Inflammatory macrophage treated with lipopolysaccharide for 1 hour (primary cell): ENCODE measurements at regions not wholly inside any gene's neighbourhood (a gene's known extent, or its start where the extent isn't known, plus 50 kb on each side); places are given as distances from the start of the nearest gene placed in this dataset.
"Not testable (repeated sequence)": the region's sequence is repeated elsewhere in the genome, so short reads cannot be mapped to it uniquely, and the experiment has no call there.

Experiments used
- DNase-seq, 2 donors: peaks; one replicate each; pipeline ENCODE4 v3.0.0-alpha.2; 2020 to 2022

DNA sequence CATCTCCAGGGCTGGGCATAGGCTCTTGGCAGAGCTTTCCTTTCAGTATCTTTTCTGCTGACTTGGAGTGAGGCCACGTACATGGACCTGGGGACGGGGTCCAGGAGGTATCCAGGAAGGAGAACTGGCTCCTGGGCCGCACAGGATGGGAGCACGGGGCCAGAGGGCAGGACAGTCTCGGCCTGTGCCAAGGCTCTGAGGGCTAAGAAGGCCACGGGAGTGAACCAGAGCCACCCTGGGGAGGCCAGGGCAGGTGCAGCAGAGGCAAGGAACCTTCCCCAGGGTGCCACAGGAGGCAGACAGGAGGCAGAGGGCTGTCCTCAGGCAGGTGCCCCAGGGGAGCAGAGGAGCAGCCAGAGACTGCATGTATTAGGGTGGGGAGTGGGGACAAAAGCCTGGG is 50.3 kb downstream of the PLXNA1 start:
- no peak for DNase-seq

DNA sequence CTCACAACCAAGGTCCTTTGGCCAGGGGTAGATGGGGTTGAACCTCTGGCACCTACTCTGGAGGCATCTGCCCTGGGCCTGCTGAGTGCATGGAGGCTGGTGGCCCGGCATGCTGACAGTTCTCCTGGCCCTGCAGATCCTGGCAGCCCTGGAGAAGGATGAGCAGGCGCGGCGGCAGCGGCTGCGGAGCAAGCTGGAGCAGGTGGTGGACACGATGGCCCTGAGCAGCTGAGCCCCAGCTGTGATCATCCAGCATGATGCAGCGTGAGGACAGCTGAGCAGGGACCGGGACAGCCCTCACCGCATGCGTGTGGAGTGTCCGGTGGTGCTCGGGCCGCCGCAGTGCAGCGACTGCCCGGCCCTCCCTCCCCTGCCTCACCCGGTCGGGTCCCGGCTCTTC is 50.9 kb downstream of the PLXNA1 start:
- DNase-seq: no peak

DNA sequence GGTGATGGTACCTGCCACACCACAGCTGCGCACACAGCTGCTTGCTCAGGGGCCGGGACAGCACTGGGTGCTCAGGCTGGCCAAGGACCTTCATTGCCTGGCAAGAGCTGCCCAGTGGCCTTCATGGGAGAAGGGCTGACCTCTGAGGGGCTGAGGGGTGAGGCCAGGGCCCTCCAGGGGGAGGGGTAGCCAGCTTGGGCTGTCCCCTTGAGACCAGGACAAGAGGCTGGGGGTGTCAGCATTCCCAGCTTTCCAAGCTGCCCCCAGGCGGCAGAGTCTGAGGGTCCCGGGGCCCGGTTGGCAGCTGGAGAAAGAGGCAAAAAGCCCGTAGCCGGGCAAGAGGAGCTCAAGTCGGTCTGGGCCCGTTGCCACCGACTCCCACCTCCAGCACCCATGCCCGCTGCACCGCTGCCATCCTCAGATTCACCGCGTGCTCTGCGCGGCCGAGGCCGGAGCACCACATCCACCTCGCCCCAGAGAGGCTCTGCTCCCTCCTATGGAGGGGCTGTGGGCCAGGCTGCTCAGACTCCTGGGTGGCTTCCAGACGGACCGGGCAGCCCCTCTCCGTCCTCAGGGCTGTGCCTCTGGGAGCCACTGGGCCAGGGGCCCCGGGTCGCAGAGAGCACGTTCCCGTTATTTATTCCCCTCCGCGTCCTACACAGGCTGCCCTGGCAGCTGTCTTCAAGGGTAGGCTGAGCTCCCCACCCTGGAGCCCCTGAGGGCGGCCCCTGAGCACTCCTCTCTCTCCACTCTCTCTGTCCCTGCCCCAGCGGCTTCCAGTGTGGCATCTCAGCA is 51.5 kb downstream of the PLXNA1 start:
- no peak for DNase-seq

DNA sequence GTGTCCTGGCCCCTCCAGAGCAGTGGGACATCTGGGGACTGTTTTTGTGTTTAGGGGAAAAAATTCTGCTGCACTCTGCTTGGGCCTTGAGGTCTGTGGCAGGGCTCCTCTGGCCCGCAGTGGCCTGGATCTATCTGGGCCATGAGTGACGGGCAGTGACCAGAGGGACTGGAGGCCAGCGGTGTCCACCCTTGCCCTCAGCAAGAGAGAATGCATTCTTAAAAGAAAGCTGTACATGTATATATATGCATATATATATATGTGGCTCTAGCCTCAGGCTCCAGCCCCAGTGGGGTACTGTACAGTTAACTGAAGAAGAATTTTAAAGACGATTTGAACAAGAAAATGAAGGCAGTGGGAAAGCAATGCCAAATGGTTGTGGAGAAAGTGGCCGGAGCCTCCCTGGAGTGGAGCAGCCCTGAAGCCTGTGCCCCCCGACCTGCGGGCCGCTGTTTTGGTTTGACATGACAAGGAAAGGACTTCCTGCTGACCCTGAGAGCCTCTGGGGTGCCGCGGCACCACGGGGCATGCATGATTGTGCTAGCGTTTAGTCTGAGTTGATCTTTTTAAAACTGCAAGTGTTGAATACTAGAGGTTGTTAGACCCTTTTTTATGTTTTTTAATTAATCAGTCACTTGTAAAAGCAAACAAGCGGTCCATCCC is 52.2 kb downstream of the PLXNA1 start:
- no peak for DNase-seq

DNA sequence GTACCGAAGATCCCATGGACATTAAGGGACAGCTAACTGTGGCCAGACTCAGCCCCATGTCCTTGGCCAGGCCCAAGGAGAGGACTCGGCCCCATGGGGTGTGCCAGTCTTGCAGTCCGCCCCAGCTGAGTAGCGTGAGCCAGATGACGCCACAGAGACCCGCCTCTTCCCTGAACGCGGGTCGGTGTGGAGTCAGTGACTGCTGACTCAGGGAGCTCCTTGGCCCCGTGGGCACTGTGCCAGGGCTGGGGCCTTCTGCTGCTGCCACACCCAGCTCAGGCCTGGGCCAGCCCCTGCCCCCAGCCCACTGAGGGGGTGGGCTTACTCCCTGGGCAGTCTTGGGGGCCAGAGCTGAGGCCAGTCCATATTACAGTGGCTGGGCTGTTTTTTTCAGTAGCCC is 52.8 kb downstream of the PLXNA1 start:
- DNase-seq: peak; percentile 88 to 89

DNA sequence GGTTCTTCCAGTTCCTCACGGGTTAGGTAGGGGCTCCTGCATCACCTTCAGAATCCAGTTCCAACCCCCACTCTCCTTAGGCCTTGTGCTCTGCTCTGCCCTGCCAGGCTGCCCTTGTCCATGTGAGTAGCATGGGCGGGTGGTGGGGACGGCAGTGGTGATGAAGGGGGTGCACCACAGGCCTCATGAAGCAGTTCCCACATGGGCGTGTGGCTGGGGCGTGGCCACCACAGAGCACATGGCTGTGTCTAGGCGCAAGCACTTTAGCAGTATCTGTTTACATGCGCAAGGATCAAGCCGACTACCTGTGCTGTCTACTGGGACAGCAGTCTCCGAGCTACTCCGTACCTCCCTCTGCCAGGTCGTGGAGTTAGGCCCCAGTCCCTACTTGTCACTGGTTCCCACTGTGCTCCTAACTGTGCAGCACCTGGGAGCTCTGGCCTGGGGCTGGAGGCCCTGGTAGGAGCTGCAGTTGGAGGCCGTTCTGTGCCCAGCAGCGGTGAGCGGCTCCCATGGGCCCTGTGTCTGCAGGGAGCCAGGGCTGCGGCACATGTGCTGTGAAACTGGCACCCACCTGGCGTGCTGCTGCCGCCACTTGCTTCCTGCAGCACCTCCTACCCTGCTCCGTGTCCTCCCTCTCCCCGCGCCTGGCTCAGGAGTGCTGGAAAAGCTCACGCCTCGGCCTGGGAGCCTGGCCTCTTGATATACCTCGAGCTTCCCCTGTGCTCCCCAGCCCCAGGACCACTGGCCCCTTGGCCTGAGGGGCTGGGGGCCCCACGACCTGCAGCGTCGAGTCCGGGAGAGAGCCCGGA is 53.5 kb downstream of the PLXNA1 start:
- DNase-seq: no peak

DNA sequence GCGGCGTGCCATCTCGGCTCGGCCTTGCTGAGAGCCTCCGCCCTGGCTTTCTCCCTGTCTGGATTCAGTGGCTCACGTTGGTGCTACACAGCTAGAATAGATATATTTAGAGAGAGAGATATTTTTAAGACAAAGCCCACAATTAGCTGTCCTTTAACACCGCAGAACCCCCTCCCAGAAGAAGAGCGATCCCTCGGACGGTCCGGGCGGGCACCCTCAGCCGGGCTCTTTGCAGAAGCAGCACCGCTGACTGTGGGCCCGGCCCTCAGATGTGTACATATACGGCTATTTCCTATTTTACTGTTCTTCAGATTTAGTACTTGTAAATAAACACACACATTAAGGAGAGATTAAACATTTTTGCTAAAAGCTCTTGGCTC is 54.1 kb downstream of the PLXNA1 start:
- no peak for DNase-seq

DNA sequence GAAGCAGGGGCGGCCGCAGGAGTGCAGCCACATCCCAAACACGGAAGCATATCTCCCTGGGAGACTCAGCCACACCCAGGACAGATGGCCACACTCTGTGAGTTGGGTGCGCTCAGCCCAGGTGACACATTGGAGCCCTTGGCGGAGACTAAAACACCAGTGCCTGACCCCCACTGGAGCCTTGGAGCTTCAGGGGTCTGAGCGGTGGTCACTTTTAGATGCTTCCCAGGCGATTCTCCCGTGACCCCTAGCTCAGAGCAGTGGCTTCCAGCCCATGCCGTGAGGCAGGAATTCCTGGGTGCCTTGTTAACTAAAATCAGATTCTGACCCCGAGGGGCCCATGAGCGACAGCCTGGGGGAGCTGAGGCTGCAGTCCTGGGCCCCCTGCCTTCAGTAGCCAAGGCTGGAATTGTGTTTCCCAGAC is 54.5 kb downstream of the PLXNA1 start:
- no peak for DNase-seq

DNA sequence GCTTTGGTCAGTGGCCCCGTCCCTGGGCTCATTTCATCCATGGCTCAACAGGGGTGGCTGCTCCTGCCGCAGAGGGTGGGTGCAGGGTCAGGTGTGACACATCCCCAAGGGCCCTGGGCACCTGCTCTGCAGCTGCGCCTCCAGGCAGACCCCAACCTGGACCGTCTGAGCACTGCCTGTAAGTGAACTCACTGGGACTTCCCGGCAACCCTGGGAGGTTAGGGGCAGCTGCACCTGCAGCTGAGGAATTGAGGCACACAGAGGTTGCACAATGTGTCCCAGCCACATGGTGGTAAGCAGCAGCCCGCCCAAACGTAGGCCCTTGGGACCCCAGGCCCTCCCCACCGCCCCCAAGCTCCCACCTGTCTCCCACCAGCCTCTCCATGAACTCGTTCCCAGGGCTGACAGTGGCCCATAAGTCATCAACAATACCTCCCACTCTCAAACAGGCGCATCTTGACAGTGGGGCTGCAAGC is 55.1 kb downstream of the PLXNA1 start:
- no peak for DNase-seq

DNA sequence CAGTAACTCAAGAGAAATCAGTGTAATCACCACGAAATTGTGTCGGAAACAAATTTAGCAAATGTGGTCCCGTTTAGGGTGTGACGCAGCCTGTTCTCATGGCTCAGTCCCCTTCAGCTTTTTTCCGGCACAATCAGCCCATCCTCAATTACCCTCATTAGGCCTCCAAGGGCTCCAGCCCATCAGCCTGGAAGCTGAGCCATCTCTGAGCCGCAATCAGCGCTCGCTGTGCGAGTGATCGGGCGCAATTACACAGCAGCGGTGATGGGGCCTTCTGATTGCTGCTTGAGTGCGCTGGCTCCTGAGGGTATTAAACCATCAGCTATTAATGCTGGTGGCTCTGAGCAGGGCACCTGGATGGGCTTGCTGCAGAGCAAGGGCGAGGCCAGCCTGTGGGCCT is 55.6 kb downstream of the PLXNA1 start:
- no peak for DNase-seq

DNA sequence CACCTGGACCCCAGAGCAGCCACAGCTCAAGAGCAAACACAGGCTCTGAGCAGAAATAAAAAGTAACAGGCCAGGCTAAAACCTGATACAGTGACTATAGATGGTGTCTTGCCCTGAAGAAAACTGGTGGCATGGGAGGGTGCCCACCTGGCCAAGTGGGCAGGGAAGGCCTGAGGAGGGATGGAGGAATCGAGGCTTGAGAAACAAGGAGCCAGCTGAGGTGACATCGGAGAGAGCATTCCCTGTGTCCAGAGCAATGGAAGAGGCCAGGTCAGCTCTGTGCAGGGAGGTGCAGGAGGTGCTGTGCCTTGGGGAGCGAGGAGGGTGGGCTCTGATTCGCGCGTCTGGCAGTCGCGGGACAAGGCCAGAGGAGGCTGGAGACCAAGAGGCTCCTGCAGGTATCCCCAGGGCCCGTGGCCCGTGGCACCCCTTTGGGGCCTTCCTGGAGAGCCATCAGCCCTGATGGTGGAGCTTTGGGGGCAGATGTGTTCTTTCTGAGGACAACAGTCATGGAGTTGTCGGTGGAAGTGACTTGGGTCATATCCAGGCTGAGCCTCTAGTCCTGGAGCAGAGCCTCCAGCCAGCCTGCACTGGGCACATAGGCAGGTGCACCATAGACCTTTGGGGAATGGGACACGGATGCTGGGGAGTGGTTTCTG is 56.1 kb downstream of the PLXNA1 start:
- no peak for DNase-seq

DNA sequence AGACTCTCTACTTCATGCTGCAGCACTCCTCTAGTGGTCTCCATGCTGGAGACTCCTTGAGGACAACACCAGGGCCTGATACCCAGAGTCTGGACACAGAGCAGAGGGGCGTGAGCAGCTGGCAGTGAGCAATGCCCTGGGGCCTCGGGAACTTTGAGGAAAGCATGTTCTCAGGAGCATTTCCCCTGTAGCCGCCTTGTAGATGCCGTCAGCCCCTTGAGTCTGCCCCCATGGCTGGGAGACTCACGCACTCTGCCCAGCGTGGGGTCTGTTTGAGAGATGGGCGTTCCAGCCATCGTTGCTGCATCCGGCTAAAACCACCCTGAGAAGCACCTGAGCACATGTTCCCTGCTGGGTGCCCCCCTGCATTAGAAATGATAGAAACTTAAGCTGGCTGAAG is 56.8 kb downstream of the PLXNA1 start:
- no peak for DNase-seq

DNA sequence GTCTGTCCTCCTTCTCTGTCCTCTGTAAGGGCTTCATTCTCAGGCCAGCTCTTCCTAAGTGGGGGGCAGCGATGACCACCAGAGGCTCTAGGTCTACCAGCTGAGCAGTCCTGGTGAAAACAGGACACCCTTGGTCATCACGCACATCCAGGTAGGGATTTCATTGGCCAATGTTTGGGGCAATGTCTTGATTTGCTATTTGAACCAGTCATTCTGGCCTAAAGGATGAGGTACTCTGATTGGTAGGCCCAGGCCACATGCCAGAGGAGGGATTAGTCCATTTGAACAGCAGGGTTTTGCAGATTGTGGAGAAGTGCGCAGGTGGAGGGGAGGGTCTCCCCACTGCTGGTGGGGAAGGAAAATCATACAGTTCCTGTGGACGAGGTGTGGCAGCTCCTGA is 57.3 kb downstream of the PLXNA1 start:
- DNase-seq: no peak

DNA sequence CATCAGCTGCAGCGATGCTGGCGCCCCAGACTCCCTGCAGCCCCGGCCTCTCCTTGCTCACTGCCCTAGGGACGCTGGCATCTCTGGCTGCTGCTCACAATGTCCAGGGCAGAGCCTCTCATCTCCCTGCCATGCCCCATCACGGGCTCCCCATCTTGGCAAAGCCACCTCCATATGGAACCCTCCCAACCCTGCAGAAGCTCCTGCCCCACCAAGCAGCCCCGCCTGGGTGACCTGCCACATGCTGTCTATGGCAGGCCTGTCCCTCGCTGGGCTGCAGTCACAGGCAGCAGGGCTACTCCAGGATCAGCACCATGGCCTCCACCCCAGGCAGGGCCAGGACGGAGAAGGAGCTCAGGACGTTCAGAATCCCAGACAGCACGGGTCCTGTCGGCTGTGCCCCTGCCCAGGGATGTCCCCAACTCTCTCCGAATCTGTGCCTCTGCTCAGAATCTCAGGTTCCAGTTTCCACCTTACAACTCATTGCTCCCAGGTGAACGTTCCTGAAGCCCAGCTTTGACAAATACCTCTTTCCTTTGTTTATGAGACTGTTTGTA is 58.4 kb downstream of the PLXNA1 start:
- DNase-seq: no peak

DNA sequence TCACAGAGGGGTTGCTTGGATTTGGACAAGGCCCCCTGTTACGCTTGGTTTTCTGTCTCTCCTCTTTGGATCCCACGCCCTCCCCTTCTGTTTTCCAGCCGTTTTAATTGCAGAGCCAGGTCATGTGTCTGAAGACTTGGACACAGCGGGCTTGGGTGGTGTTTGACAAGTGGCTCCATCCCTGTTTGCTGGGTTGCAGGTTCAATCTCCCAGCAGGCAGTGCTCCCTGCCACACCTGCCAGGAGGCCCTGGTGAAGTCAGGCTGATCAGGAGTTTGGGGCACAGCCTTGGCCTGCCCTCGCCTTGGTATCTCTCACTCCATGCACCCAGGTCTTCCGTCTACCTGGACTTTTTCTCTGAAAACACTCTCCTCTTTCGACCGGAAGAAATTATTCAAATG is 59.0 kb downstream of the PLXNA1 start:
- DNase-seq: no peak

DNA sequence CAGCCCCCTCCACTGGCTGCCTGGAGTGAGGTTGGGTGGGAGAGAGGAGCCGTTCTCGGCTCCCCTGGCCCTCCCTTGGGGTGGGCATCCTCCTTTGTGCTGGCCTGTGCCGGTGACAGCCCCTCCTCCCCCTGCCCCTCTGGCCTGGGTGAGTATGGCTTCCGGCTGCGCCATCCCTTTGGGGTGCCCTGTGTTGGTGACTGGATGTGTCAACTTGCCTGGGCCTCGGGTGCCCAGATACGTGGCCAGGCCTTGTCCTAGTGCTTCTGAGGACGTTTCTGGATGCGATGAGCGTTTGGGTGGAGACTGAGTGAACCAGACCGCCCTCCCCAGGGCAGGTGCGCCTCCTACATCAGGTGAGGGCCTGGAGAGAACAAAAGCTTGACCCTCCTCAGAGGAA is 59.7 kb downstream of the PLXNA1 start:
- no peak for DNase-seq

DNA sequence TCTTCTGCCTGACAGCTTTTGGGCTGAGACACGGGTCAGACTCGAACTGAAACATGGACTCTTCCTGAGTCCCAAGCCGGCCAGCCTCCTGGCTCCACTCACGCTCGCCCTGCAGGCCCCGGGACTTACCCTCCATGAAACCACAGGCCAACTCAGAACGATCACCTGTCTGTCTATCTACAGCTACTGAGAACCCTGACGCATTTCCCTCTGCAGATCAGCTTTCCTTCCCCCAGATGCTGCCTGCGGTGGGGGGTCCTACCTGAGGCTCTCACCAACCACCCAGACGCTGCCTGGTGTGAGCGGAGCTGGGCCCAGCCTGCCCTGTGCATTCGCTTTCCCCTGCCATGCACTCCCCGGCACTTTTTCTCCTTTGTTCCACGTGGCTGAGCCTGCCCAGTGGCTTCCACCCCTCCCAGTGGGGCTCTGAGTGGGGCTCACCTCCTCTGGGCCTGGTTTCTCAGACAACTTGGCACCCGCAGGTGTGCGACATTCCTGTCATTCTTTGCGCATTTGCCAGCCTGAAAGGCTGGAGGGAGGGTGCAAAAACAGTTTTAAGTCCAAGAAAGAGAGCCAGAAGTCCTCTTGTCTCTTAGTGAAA is 60.2 kb downstream of the PLXNA1 start:
- no peak for DNase-seq

DNA sequence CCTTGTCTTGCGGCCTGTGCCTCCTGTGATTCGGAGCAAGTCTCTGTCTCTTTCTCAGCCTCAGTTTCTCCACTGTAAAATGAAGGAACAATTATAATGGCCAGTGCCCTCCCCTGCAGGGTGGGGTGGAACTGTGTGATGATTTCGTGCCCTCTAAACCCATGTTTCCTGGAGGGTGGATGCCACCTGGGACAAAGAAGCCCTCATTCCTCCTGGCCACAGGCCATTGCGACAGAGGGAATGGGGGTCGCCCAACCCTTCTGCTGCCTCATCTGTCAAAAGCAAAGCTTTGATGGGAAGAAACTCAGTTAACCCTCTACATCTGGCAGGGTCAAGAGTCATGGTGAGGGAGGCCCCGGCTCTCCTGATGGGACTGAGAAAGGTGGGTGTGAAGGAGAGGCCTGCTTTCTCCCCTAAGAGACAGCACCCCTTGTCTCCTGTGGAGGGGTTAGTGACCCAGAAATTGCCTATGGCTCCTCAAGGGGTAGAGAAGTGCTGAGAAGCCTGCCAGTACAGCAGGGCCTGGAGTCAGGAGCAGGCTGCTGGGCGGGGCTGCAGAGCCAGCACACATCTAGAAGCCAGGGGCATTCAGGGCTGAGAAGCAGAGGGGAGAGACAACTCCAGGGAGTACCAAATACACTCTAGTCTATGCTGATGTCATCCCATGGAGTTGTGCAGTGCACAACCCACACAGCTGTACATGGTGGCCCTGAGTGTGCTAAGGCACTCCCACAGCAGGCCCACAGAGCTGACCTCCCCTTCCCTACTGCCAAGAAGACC is 61.0 kb downstream of the PLXNA1 start:
- DNase-seq: no peak

DNA sequence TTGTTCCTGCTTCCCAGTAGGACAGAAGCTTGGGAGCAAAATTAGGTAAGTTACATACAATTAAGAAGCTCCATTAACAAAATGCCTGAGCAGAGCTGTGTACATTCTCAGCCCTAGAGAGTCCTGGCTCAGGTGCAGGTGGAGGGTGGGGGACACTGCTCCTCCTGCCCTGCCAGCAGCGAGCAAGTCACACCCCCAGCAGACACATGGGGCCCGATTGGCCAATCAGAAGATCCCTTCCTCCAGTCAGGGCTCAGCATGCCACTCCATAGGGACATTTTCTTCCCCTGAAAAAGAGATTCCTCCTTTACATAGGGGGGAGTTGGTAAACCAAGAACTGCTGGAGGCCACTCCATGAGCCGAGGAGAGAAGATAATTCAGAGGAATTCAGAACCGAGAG is 62.1 kb downstream of the PLXNA1 start:
- DNase-seq: no peak

DNA sequence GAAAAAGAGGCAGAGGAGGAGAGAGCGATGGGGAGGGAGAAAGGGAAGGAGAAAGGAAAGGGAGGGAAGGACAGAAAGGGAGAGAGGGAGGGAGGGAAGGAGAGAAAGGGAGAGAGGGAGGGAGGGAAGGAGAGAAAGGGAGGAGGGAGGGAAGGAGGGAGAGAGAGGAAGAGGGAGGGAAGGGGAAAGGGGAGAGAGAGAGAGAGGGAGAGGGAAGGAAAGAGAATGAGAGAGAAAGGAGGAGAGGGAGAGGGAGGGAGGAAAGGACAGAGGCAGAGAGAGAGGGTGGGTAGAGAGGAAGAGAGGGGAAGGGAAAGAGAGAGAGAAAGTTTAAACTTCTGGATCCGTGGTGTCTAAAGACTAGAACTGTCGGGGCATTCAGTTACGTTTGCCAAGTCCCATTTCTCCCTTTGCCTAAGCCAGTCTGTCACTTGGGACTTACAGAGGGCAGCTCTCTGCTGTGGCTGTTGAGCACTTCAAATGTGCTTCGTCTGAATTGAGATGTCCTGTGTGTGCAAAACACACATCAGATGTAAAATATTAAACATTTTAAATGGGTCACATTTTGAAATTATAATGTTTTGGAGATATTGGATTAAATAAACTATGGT is 62.6 kb downstream of the PLXNA1 start:
- no peak for DNase-seq

DNA sequence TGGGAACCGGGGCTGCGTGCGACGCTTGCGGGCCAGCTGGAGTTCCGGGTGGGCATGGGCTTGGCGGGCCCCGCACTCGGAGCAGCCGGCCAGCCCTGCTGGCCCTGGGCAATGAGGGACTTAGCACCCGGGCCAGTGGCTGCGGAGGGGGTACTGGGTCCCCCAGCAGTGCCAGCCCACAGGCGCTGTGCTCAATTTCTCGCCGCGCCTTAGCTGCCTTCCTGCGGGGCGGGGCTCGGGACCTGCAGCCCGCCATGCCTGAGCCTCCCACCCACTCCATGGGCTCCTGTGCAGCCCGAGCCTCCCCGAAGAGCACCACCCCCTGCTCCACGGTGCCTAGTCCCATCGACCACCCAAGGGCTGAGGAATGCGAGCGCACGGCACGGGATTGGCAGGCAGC is 63.8 kb downstream of the PLXNA1 start:
- not testable (repeated sequence) for DNase-seq
